ENCODE measurements at regions not wholly inside any gene's neighbourhood (a gene's known extent, or its start where the extent isn't known, plus 50 kb on each side); places are given as distances from the start of the nearest gene placed in this dataset.

DNA sequence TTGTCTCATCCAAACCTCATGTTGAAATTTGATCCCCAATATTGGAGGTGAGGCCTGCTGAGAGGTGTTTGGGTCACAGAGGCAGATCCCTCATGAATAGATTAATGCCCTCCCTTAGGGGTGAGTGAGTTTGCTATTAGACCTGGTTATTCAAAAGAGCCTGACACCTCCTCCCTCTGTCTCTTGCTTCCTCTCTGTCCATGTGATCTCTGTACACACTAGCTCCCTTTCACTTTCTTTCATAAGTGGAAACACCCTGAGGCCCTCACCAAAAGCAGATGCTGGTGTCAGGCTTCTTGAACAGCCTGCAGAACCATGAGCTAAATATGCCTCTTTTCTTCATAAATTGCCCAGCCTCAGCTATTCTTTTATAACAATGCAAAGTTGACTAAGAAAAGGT lies 447.1 kb downstream of the MDFIC start (continued):
- TF ChIP-seq EZH2 (IDR thresholded peaks at IDR 0.05; ENCODE audit: low read depth, low read length, severe bottlenecking) (no peak), SUZ12 (IDR thresholded peaks at IDR 0.05; ENCODE audit: low read length) (no peak)
